Thoracic aorta (tissue), 2 donors: ENCODE measurements at regions not wholly inside any gene's neighbourhood (a gene's known extent, or its start where the extent isn't known, plus 50 kb on each side); places are given as distances from the start of the nearest gene placed in this dataset.

Experiments
- ATAC-seq: fragments of 150-250 bp; one replicate; pipeline ENCODE4 v1.8.0; 2017; ENCODE audit warnings: low read depth; ENCODE audit not compliant: insufficient number of reproducible peaks, low FRiP score
- DNase-seq: peaks from one replicate; pipeline ENCODE4 v3.0.0-alpha.2; 2020; ENCODE audit warnings: low spot score
- H3K27ac ChIP-seq, 2 donors: fragments of 200-600 bp; sonication (generic); 1 replicate in 1 of 2; 2 replicates in 1 of 2; pipeline ENCODE4 v1.5.1; 2016; ENCODE audit warnings: mild to moderate bottlenecking in 2 of 2, moderate library complexity in 2 of 2
- H3K27me3 ChIP-seq: fragments of 200-600 bp; sonication (generic); replicated peaks from 2 replicates; pipeline ENCODE4 v1.6.0; 2016; ENCODE audit warnings: mild to moderate bottlenecking; ENCODE audit not compliant: insufficient read depth
- H3K36me3 ChIP-seq: fragments of 200-600 bp; sonication (generic); one replicate; pipeline ENCODE4 v1.5.1; 2016
- H3K4me1 ChIP-seq, 2 donors: fragments of 200-600 bp; sonication (generic); 1 replicate in 1 of 2; 2 replicates in 1 of 2; pipeline versions ENCODE4 v1.5.1 to v1.6.0; 2016; ENCODE audit warnings: low read depth in 2 of 2, mild to moderate bottlenecking in 1 of 2; ENCODE audit not compliant: control insufficient read depth in 1 of 2
- H3K4me3 ChIP-seq: fragments of 200-600 bp; sonication (generic); 2 replicates; pipeline ENCODE4 v1.5.1; 2016; ENCODE audit warnings: mild to moderate bottlenecking
- H3K9me3 ChIP-seq: fragments of 200-600 bp; sonication (generic); 2 replicates; pipeline ENCODE4 v1.5.1; 2016
- TF ChIP-seq, protein P1 (sequence below): fragments of 200-600 bp; sonication (generic); IDR thresholded peaks from one replicate; pipeline ENCODE4 v1.5.1; 2019; ENCODE audit warnings: antibody characterized with exemption

DNA sequence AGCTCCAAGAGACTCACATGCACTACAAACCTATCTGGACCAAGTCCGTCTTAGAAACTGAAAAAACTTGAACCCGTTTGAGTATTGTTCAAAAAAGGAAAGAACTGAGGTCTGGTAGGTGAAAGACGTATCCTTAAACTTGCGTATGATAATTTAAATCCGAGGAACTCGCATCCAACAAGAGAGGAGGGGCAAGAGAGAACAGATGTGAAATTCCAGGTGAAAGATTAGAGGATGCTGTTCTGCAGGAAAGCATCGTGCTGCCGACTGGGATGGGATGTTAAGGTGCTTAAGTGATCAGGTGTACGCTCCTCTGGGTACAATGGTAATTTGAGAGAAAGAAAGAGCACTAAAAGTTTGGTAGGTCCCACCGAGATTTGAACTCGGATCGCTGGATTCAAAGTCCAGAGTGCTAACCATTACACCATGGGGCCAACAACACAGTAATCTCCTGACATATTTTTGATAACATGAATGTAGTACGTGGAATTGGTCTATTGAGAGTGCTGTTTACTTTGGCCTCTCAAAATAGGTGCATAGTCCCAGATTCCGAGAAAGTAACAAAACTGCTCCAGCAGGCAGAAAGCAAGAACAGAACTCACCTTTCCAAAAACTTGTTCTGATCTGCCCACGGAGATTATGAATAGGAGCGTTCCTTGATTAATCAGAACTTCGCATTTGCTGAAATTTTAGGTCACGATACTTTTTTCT, 53.5 kb upstream of the BTN3A2 start:
- ATAC-seq, result peak; percentile 67
- H3K27me3 ChIP-seq, result no peaks in the 10 kb centered on the region
- TF ChIP-seq, protein P1, sequence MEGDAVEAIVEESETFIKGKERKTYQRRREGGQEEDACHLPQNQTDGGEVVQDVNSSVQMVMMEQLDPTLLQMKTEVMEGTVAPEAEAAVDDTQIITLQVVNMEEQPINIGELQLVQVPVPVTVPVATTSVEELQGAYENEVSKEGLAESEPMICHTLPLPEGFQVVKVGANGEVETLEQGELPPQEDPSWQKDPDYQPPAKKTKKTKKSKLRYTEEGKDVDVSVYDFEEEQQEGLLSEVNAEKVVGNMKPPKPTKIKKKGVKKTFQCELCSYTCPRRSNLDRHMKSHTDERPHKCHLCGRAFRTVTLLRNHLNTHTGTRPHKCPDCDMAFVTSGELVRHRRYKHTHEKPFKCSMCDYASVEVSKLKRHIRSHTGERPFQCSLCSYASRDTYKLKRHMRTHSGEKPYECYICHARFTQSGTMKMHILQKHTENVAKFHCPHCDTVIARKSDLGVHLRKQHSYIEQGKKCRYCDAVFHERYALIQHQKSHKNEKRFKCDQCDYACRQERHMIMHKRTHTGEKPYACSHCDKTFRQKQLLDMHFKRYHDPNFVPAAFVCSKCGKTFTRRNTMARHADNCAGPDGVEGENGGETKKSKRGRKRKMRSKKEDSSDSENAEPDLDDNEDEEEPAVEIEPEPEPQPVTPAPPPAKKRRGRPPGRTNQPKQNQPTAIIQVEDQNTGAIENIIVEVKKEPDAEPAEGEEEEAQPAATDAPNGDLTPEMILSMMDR, result no peak
- H3K4me1 ChIP-seq, result peaks cover 0 to 3% of the 10 kb centered on the region in 2 donors
- no peaks in the 10 kb centered on the region for H3K36me3 ChIP-seq
- peak overlapping the region; percentile 44 to 63 for H3K27ac ChIP-seq
- H3K9me3 ChIP-seq, result no peaks in the 10 kb centered on the region
- DNase-seq, result no peak
- H3K4me3 ChIP-seq, result peak overlapping the region; percentile 71

DNA sequence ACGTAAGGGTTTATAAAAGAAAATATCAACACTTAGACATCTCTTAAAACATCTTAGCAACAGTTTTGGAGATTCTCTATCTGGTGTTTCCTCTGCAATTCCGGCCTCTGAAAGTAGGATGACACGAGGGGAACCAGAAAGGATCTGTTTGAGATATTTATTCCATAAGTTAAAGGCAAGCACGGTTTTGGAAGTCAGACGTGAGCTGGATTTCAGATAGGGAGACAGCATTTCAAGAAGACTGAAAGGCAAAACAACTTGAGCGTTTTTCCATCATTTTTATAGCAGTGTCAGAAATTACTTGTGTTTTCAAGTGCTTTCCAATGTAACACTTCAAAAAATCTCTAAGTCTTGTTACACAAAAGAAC, 52.9 kb upstream of the BTN3A2 start:
- Histone ChIP-seq H3K36me3 (no peaks in the 10 kb centered on the region), H3K27ac (peak overlapping the region; percentile 44 to 63), H3K4me3 (peak overlapping the region; percentile 71), H3K4me1 (peaks cover 0 to 3% of the 10 kb centered on the region in 2 donors), H3K9me3 (no peaks in the 10 kb centered on the region), H3K27me3 (no peaks in the 10 kb centered on the region)
- ATAC-seq (no peak), DNase-seq (no peak)
- TF ChIP-seq, protein P1, result no peak

DNA sequence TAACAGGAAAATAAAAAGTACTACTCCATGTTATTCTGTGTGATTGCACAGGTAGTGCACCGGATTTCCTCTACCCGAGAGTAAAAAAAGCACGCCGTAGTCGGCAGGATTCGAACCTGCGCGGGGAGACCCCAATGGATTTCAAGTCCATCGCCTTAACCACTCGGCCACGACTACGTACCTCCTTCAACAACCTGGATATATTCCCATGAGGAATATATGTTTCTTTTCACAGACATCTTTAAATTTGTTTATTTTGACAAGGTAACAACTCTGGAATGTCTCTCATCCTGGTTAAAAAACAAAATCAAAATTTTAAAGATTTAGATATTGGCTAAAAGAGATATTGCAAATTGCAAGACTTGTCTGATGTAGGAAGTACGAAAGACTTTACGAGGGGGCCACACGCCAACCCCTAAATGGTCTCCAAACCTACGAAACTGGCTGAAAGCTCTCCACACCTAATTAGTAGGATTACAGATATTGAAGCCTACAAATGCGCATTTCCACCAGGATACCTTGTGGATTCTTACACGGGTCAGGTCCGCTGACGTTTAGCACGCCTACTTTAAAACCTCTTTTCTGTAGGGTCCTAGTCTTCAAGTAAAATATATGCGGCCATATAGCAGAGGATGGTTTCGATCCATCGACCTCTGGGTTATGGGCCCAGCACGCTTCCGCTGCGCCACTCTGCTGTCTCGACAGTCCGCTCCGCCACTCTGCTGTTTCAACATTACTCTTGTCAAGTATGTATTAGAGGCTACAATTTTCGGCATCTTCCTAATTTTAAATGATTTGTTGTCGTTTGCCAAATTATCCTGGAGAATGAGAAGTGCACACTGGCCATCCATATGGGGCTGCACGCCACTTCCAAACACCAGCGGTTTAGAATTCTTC, 52.2 kb upstream of the BTN3A2 start:
- Histone ChIP-seq H3K9me3 (no peaks in the 10 kb centered on the region), H3K27ac (peak overlapping the region; percentile 44 to 63), H3K36me3 (no peaks in the 10 kb centered on the region), H3K4me1 (peaks cover 0 to 3% of the 10 kb centered on the region in 2 donors), H3K4me3 (peak overlapping the region; percentile 71), H3K27me3 (no peaks in the 10 kb centered on the region)
- TF ChIP-seq, protein P1, result no peak
- ATAC-seq (peak; percentile 71), DNase-seq (peak; percentile 25)
